Chondrocyte (in vitro differentiated cells): ENCODE measurements at regions not wholly inside any gene's neighbourhood (a gene's known extent, or its start where the extent isn't known, plus 50 kb on each side); places are given as distances from the start of the nearest gene placed in this dataset.

Experiments
- DNase-seq: peaks from one replicate; pipeline ENCODE4 v3.0.0; 2021; ENCODE audit warnings: mixed read lengths, low spot score
- H3K27ac Mint-ChIP-seq: one replicate; pipeline ENCODE4 v1.8.0; 2021; ENCODE audit warnings: mild to moderate bottlenecking, moderate library complexity, mixed read lengths; ENCODE audit not compliant: unreplicated experiment
- H3K27me3 Mint-ChIP-seq: 2 replicates; pipeline ENCODE4 v1.8.0; 2021; ENCODE audit warnings: low read depth, mixed read lengths
- H3K36me3 Mint-ChIP-seq: 2 replicates; pipeline ENCODE4 v1.8.0; 2021; ENCODE audit warnings: low read depth, mixed read lengths
- H3K4me1 Mint-ChIP-seq: 2 replicates; pipeline ENCODE4 v1.8.0; 2021; ENCODE audit warnings: low read depth, mild to moderate bottlenecking, mixed read lengths
- H3K4me3 Mint-ChIP-seq: one replicate; pipeline ENCODE4 v1.8.0; 2021; ENCODE audit warnings: mild to moderate bottlenecking, moderate library complexity, mixed read lengths; ENCODE audit not compliant: unreplicated experiment
- H3K9me3 Mint-ChIP-seq: 2 replicates; pipeline ENCODE4 v1.8.0; 2021; ENCODE audit warnings: low read depth, mixed read lengths
- TF ChIP-seq, protein P1 (sequence below): fragments of 200-600 bp; sonication (generic); IDR thresholded peaks from 2 replicates; pipeline ENCODE4 v1.5.0; 2021; ENCODE audit warnings: antibody characterized with exemption, mild to moderate bottlenecking, moderate library complexity

- Mint-ChIP-seq H3K27ac (no peak overlapping the region), H3K4me3 (no peak overlapping the region)
These were observed 684.4 kb upstream of the LMCD1 start for GRCh38 chr3:7817239-7817638.

DNA sequence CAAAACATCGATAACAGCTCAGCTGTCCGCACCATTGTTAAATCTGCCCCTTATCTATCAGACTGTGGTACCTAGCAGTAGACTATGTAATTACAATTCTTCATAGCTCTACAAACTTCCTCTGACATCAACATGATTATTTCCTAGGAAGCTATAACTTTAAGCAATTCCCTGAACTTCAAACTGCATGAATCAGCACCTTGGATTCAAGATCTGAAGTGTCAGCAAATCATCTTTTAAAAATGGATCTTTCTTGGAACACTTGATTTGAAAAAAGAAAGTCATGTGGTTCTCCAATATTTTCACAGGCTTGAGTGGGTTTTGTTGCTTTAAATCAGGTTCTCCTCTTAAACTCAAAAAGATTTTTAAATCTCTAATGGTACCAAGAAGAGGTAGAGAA lies 680.7 kb upstream of the LMCD1 start:
- H3K4me3 Mint-ChIP-seq = no peak overlapping the region
- H3K36me3 Mint-ChIP-seq = peaks cover 4% of the 10 kb centered on the region
- H3K9me3 Mint-ChIP-seq = peaks cover 29% of the 10 kb centered on the region
- no peaks in the 10 kb centered on the region for H3K4me1 Mint-ChIP-seq
- TF ChIP-seq, protein P1, sequence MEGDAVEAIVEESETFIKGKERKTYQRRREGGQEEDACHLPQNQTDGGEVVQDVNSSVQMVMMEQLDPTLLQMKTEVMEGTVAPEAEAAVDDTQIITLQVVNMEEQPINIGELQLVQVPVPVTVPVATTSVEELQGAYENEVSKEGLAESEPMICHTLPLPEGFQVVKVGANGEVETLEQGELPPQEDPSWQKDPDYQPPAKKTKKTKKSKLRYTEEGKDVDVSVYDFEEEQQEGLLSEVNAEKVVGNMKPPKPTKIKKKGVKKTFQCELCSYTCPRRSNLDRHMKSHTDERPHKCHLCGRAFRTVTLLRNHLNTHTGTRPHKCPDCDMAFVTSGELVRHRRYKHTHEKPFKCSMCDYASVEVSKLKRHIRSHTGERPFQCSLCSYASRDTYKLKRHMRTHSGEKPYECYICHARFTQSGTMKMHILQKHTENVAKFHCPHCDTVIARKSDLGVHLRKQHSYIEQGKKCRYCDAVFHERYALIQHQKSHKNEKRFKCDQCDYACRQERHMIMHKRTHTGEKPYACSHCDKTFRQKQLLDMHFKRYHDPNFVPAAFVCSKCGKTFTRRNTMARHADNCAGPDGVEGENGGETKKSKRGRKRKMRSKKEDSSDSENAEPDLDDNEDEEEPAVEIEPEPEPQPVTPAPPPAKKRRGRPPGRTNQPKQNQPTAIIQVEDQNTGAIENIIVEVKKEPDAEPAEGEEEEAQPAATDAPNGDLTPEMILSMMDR = no peak
- no peak overlapping the region for H3K27ac Mint-ChIP-seq
- H3K27me3 Mint-ChIP-seq = peaks cover 4% of the 10 kb centered on the region
- no peak for DNase-seq

More at GRCh38 chr3:7817239-7817638, 684.4 kb upstream of the LMCD1 start:
- no peak for DNase-seq
- TF ChIP-seq, protein P1 = no peak
- Mint-ChIP-seq H3K36me3 (no peaks in the 10 kb centered on the region), H3K4me1 (no peaks in the 10 kb centered on the region), H3K27me3 (peaks cover 4% of the 10 kb centered on the region), H3K9me3 (peaks cover 7% of the 10 kb centered on the region)

GRCh38 chr3:7821858-7822257 lies 679.8 kb upstream of the LMCD1 start:
- TF ChIP-seq, protein P1 = no peak
- Mint-ChIP-seq H3K9me3 (peaks cover 32% of the 10 kb centered on the region), H3K4me1 (no peaks in the 10 kb centered on the region), H3K27ac (no peak overlapping the region), H3K27me3 (peaks cover 4% of the 10 kb centered on the region), H3K4me3 (no peak overlapping the region), H3K36me3 (peaks cover 4% of the 10 kb centered on the region)
- no peak for DNase-seq

DNA sequence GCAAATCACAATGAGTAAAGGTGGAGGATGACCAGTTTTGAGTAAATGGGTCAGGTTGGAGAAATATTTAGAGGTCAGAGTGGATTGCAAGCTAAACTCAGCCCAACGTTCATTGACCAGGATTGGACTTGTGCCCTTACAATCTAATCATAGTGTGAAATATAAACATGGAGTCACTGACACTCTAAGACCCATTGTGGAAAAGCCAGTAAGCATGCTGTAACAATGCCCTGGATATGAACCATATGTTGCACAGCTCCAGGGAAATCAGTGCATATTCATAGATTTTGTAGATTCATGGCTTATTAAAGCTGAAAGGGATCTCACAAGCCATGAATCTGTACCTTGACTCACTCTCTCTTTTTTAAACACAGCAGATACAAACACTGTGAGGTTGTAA lies 660.2 kb upstream of the LMCD1 start:
- Mint-ChIP-seq H3K9me3 (peaks cover 3% of the 10 kb centered on the region), H3K27ac (no peak overlapping the region), H3K4me1 (no peaks in the 10 kb centered on the region), H3K4me3 (no peak overlapping the region), H3K36me3 (no peaks in the 10 kb centered on the region), H3K27me3 (no peaks in the 10 kb centered on the region)
- TF ChIP-seq, protein P1 = no peak
- DNase-seq = no peak

GRCh38 chr3:7843441-7843840 lies 658.2 kb upstream of the LMCD1 start:
- H3K36me3 Mint-ChIP-seq = no peaks in the 10 kb centered on the region
- no peak for DNase-seq
- TF ChIP-seq, protein P1 = no peak
- peaks cover 3% of the 10 kb centered on the region for H3K9me3 Mint-ChIP-seq
- no peaks in the 10 kb centered on the region for H3K4me1 Mint-ChIP-seq
- H3K4me3 Mint-ChIP-seq = no peak overlapping the region
- H3K27me3 Mint-ChIP-seq = no peaks in the 10 kb centered on the region
- H3K27ac Mint-ChIP-seq = no peak overlapping the region
